Right ventricle myocardium superior (tissue), 1 donor: ENCODE measurements at regions not wholly inside any gene's neighbourhood (a gene's known extent, or its start where the extent isn't known, plus 50 kb on each side); places are given as distances from the start of the nearest gene placed in this dataset.
"Not testable (repeated sequence)": the region's sequence is repeated elsewhere in the genome, so short reads cannot be mapped to it uniquely, and the experiment has no call there.

Experiments used
- ATAC-seq: fragments of 200-7000 bp; cut with Tn5 transposase; one replicate; pipeline ENCODE4 v1.9.1; 2020; ENCODE audit warnings: mild to moderate bottlenecking; ENCODE audit not compliant: poor library complexity
- DNase-seq: peaks from one replicate; pipeline ENCODE4 v3.0.0-alpha.2; 2020
- intact Hi-C: fragments of 100-400 bp; cut with DNase I; formaldehyde crosslinking; loops from one replicate; pipeline ENCODE4 v1.11.2; 2022
- donor health status: DM: no; HTN: yes; CAD: no; lungs with severe emphysema.

- DNase-seq: no peak
- ATAC-seq: no peak
- intact Hi-C loops: no loop called here
Observed at GRCh38 chr5:71929003-71929402, 178.3 kb upstream of the MAP1B start.

DNA sequence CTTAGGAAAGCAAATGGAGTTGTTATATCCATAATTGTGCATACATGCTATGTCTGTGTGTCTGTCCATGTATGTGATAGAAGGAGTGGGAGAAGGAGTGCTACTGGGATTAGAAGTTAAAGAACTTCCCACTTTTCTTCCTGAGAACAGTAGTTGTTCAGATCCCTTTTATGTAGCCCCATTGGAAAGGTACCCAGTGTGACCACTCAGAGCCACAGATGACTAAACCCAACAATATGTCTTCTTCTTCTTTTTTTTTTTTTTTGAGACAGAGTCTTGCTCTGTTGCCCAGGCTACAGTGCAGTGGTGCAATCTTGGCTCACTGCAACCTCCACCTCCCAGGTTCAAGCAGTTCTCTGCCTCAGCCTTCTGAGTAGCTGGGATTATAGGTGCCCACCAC, 176.7 kb upstream of the MAP1B start:
- not testable (repeated sequence) for ATAC-seq, DNase-seq
- intact Hi-C loops: loop anchor here (10.0 kb wide), 1 partner anchor 146 kb away; no protein-coding TSS in a partner anchor

DNA sequence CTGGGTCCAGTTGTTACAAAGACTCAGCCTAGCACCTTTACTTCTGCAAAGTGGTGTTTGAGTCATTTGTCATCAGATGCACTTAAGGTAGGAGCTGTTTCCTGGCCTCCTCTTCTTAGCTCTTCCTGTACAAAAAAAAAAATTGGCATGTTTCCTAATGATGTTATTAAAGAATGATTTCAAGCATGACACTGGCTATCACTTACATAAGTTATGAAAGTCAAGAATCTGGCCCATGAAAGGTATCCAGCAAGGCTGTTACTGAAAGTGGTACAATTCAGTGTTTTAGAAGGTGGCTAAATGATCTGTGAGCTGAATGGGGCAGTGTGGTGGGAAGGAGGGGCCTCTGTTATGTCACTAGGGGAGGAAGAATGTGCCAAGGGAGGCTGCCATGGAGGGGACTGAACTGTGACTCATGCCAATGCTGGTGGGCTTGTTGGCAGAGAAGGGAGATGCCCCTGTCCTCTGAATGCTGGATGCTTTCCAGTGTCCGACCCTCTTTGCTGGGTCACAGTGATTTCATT, 175.1 kb upstream of the MAP1B start:
- DNase-seq: no peak
- intact Hi-C loops: loop anchor here (10.0 kb wide), 1 partner anchor 147 kb away; no protein-coding TSS in a partner anchor
- ATAC-seq: no peak

DNA sequence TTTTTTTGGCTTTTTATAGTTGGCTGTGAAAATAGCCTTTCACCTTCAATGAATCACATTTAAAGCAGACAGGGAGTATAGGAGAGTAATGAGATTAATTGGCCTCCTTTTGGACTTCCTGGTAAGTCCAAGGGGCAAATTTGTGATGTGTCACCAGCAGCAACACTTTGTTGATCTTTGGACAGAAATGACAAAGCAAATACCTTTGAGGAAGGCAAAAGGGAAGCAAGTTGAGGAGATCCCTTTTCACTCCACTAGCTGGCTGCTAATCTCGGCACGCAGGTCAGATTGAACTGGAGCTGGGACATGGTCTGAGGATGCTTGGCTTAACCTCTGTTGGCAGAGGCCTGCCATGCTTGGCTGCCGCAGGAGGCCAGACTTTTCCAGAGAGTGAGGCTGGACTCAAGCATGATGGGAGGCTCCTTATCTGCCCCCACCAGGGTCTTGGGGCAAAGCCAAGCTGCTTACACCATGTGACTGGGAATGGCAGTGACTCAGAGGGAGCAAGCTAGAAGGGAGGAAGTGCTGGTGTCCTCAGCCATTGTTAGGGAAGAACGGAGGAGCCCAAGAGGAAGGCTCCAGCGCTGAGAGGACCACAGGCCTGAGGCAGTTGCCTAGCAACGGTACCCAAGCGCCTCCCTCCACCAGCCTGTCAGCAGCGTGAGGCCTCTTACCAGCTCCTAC, 174.5 kb upstream of the MAP1B start:
- DNase-seq (peak; percentile 62), ATAC-seq (peak; percentile 83)
- intact Hi-C loops: loop anchor here (10.0 kb wide), 1 partner anchor 148 kb away; no protein-coding TSS in a partner anchor

DNA sequence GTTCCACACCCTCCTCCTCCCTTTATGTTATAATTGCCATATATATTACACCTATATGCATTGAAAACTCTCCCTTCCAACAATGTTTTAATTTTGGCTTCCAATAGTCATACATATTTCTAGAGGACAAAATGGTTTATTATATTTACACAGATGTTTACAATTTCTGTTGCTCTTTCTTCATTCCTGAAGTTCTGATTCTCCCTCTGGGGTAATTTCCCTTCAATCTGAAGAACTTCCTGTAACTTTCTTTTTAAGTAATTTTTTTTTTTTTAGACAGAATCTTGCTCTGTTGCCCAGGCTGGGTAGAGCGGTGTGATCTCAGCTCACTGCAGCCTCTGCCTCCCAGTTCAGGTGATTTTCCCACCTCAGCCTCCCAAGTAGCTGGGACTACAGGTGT, 173.0 kb upstream of the MAP1B start:
- DNase-seq (no peak), ATAC-seq (no peak)
- intact Hi-C loops: loop anchor here (10.0 kb wide), 1 partner anchor 150 kb away; no protein-coding TSS in a partner anchor

DNA sequence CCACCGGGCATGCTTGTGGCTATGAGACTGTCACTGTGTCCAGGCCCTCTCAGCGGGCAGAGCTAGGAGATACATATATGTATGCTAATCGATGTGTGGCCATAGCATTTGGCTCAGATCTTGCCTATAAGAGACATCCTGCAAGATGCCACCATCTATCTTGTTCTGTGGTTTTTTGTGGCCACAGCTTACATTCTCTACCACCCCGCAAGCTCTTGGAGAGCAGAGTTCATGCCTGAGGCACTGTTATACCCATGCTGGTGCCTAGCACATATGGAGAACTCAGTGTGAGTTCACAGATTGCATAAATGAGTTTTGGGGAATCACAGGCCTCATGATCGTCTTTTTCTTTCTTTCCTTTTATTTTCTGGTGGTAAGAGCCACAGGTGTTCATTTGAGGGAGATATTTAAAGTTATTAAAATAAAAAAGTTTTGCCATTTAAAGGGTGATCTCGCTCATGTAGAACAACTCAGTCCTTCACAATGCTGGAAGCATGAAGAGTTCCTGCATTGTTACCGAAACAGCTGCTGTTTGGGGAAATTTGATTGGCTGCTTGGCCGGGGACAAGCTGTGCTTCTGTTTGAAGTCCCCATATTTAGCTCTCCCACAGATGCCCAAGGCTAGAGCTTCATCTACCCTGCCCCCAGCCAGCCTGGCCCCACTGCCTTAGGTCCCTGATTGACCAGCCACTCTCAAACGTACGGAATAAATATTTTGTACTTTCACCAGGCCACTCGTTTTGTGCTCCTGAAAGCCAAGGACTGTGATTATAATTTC, 169.2 kb upstream of the MAP1B start:
- intact Hi-C loops: loop anchor here (10.0 kb wide), 1 partner anchor 153 kb away; no protein-coding TSS in a partner anchor
- ATAC-seq: peak; percentile 84
- no peak for DNase-seq

GRCh38 chr5:71938895-71939294, 168.4 kb upstream of the MAP1B start:
- ATAC-seq (peak; percentile 54), DNase-seq (peak; percentile 39)
- intact Hi-C loops: loop anchor here (10.0 kb wide), 1 partner anchor 154 kb away; no protein-coding TSS in a partner anchor

- intact Hi-C loops: loop anchor here (10.0 kb wide), 1 partner anchor 155 kb away; no protein-coding TSS in a partner anchor
- DNase-seq: no peak
- ATAC-seq: peak; percentile 28
Observed at GRCh38 chr5:71939452-71940230, 167.6 kb upstream of the MAP1B start.

GRCh38 chr5:71943874-71944273, 163.4 kb upstream of the MAP1B start:
- intact Hi-C loops: no loop called here
- ATAC-seq (no peak), DNase-seq (no peak)

DNA sequence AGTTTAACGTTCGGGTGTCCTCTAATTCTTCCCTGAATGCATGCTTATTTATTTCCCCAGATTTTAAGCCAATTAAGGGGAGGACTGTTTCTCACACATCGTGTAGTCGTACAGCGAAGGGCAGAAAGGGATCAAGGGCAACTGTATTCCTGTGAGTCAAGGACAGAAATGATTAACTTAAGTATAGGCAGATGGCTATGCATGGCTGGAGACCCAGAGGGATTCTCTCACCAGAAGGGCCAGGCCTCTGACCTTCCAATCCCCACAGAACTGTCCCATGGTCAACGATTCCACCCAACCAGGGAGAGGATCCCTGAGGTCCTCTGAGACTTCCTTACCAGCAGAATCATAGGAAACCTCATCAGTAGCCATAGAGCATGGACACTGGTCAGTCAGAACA, 161.8 kb upstream of the MAP1B start:
- DNase-seq: no peak
- no peak for ATAC-seq
- intact Hi-C loops: no loop called here

GRCh38 chr5:71946343-71947030, 160.8 kb upstream of the MAP1B start:
- intact Hi-C loops: no loop called here
- no peak for DNase-seq
- no peak for ATAC-seq

DNA sequence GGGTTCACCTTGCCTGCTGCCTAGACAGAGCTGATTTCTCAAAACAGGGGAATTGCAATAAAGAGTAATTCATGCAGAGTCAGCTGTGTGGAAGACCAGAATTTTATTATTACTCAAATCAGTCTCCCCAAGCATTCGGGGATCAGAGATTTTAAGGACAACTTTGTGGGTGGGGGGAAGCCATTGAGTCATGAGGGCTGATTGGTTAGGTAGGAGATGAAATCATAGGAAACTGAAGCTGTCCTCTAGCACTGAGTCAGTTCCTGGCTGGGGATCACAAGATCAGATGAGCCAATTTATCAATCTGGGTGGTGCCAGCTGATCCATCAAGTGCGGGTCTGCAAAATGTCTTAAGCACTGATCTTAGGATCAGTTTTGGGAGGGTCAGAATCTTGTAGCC, 159.1 kb upstream of the MAP1B start:
- intact Hi-C loops: no loop called here
- ATAC-seq (no peak), DNase-seq (no peak)

DNA sequence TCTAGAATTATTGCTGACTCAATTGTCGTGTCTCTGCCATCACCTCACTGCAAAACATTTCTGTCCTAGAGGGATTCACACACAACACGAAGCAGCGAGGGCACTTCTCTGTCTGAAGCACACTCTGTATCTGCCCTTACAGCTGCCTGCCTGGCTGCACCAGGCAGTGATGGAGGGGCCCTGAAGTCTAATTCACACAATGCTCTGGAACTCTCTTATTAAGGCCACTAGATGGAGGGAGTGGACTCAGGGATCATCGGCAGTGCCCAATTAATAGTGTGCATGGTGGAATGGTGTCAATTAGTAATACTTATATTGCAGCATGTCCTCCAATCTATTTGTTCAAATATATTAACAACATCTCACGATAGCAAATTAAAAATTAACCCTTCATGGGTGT, 157.5 kb upstream of the MAP1B start:
- no peak for DNase-seq
- intact Hi-C loops: no loop called here
- no peak for ATAC-seq

DNA sequence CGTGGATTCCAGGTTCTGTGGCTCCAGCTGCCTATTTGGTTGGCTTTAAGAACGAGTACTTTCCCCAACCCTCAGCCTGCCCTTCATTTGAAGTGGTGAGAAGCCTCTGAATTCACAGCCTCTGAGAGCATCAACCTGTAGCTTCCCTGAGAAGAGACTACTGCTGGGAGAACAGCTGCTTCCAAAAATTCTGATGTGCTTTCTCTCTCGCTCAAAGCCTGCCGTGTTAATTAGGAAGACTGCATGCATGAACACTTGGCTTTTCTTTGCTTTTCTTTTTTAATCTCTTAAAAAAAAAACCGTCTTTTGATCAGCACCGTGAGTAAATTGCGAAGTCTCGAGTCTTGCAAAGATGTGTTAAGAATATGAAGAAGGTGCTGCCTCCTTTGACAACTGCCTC, 153.4 kb upstream of the MAP1B start:
- no peak for ATAC-seq
- no peak for DNase-seq
- intact Hi-C loops: no loop called here

- intact Hi-C loops: no loop called here
- no peak for ATAC-seq
- DNase-seq: no peak
Observed at GRCh38 chr5:71954329-71954728, 152.9 kb upstream of the MAP1B start.

- DNase-seq (no peak), ATAC-seq (no peak)
- intact Hi-C loops: no loop called here
Observed at GRCh38 chr5:71955723-71956122, 151.6 kb upstream of the MAP1B start.

GRCh38 chr5:71957292-71957898, 149.9 kb upstream of the MAP1B start:
- ATAC-seq (no peak), DNase-seq (no peak)
- intact Hi-C loops: no loop called here

DNA sequence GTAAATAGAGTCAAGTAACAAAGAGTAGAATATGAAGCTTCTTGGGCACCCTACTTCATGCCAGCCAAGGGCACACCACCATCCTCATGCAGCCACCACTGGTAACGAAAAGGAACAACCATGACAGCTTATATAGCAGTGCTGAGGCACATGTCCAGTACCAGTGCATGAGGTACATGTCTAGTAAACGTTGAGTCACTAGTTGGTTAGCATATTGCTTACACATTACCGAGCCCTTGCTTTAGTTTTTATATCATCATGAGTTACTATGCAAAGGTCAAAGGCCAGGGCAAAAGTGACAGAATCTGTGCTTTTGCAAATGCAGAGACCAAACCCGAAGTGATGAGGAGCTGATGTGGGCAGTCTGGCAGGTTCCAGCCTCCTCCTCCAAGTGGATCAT, 147.1 kb upstream of the MAP1B start:
- intact Hi-C loops: no loop called here
- DNase-seq (no peak), ATAC-seq (no peak)
